Neural cell (in vitro differentiated cells): ENCODE measurements at regions not wholly inside any gene's neighbourhood (a gene's known extent, or its start where the extent isn't known, plus 50 kb on each side); places are given as distances from the start of the nearest gene placed in this dataset.

Experiments used
- H2AFZ ChIP-seq: fragments of 200-600, 300-800 bp; sonication (generic), shearing (Covaris generic); 2 replicates; pipeline ENCODE4 v1.6.0; 2014; ENCODE audit warnings: low read depth, mild to moderate bottlenecking, antibody characterized with exemption, low read length, moderate library complexity
- H3F3A ChIP-seq: fragments of 200-600 bp; shearing (Covaris generic); 2 replicates; pipeline ENCODE4 v1.6.1; 2016; ENCODE audit warnings: mild to moderate bottlenecking, moderate library complexity, mixed read lengths, antibody characterized with exemption, low read length; ENCODE audit not compliant: insufficient read depth, poor library complexity, severe bottlenecking
- H3K27ac ChIP-seq: fragments of 200-600, 300-800 bp; sonication (generic), shearing (Covaris generic); 2 replicates; pipeline ENCODE4 v1.5.1; 2014; ENCODE audit warnings: mild to moderate bottlenecking, low read length, moderate library complexity
- H3K27me3 ChIP-seq: fragments of 300-800, 200-600 bp; sonication (generic), shearing (Covaris generic); 2 replicates; pipeline ENCODE4 v1.6.0; 2014; ENCODE audit warnings: mild to moderate bottlenecking, low read depth, low read length, moderate library complexity; ENCODE audit not compliant: insufficient read depth
- H3K36me3 ChIP-seq: fragments of 300-800, 200-600 bp; sonication (generic), shearing (Covaris generic); 2 replicates; pipeline ENCODE4 v1.5.1; 2014; ENCODE audit warnings: mild to moderate bottlenecking, antibody characterized with exemption, low read length, moderate library complexity; ENCODE audit not compliant: insufficient read depth
- H3K4me2 ChIP-seq: fragments of 300-800, 200-600 bp; sonication (generic), shearing (Covaris generic); 2 replicates; pipeline ENCODE4 v1.6.0; 2014; ENCODE audit warnings: mild to moderate bottlenecking, low read length
- H3K4me3 ChIP-seq: fragments of 300-800, 200-600 bp; sonication (generic), shearing (Covaris generic); 2 replicates; pipeline ENCODE4 v1.5.1; 2014; ENCODE audit warnings: mild to moderate bottlenecking, low read length, moderate library complexity
- H3K79me2 ChIP-seq: fragments of 200-600 bp; shearing (Covaris generic); replicated peaks from 2 replicates; pipeline ENCODE4 v1.6.0; 2014; ENCODE audit warnings: mild to moderate bottlenecking, low read length, moderate library complexity; ENCODE audit not compliant: insufficient read depth
- H3K9ac ChIP-seq: fragments of 300-800, 200-600 bp; sonication (generic), shearing (Covaris generic); 2 replicates; pipeline ENCODE4 v1.6.1; 2016; ENCODE audit warnings: mild to moderate bottlenecking, low read length, mixed read lengths
- H3K9me2 ChIP-seq: fragments of 200-600 bp; shearing (Covaris generic); 2 replicates; pipeline ENCODE4 v1.6.1; 2016; ENCODE audit warnings: mild to moderate bottlenecking, low read length, mixed read lengths; ENCODE audit not compliant: insufficient read depth
- H3K9me3 ChIP-seq: fragments of 200-600, 300-800 bp; sonication (generic), shearing (Covaris generic); 2 replicates; pipeline ENCODE4 v1.6.1; 2016; ENCODE audit warnings: mild to moderate bottlenecking, mixed run types, low read length, moderate library complexity, mixed read lengths
- H4K20me1 ChIP-seq: fragments of 200-600 bp; shearing (Covaris generic); 2 replicates; pipeline ENCODE4 v1.6.1; 2016; ENCODE audit warnings: mild to moderate bottlenecking, mixed run types; ENCODE audit not compliant: insufficient read depth
- EP300 ChIP-seq: fragments of 450-650 bp; conservative IDR thresholded peaks from 2 replicates; pipeline ENCODE4 v1.6.1; 2014; ENCODE audit warnings: antibody characterized with exemption, mild to moderate bottlenecking, moderate library complexity; ENCODE audit not compliant: poor library complexity, severe bottlenecking
- EZH2 ChIP-seq: fragments of 200-600, 300-800 bp; shearing (Covaris generic), sonication (generic); IDR thresholded peaks from 2 replicates; pipeline ENCODE4 v1.6.1; 2014; ENCODE audit warnings: antibody characterized with exemption, low read length, borderline replicate concordance, mild to moderate bottlenecking; ENCODE audit not compliant: insufficient read depth, poor library complexity, severe bottlenecking
- MXI1 ChIP-seq: fragments of 450-650 bp; conservative IDR thresholded peaks from 2 replicates; pipeline ENCODE4 v1.6.1; 2014; ENCODE audit warnings: antibody characterized with exemption, mild to moderate bottlenecking; ENCODE audit not compliant: poor library complexity, severe bottlenecking
- POLR2AphosphoS5 ChIP-seq: IDR thresholded peaks from 2 replicates; pipeline ENCODE4 v1.6.1; 2012
- RAD21 ChIP-seq: fragments of 450-650 bp; conservative IDR thresholded peaks from 2 replicates; pipeline ENCODE4 v1.6.1; 2014; ENCODE audit warnings: antibody characterized with exemption, mild to moderate bottlenecking, moderate library complexity
- SMC3 ChIP-seq: fragments of 450-650 bp; conservative IDR thresholded peaks from 2 replicates; pipeline ENCODE4 v1.6.1; 2014; ENCODE audit warnings: antibody characterized with exemption, mild to moderate bottlenecking, moderate library complexity; ENCODE audit not compliant: poor library complexity
- TAF1 ChIP-seq: IDR thresholded peaks from 2 replicates; pipeline ENCODE4 v1.6.1; 2012; ENCODE audit warnings: low read depth
- TF ChIP-seq, protein P1 (sequence below): fragments of 450-650 bp; IDR thresholded peaks from 2 replicates; pipeline ENCODE4 v1.5.1; 2014; ENCODE audit warnings: antibody characterized with exemption, mild to moderate bottlenecking, moderate library complexity; ENCODE audit not compliant: poor library complexity, severe bottlenecking
- TF ChIP-seq, protein P2 (sequence below): IDR thresholded peaks from 2 replicates; pipeline ENCODE4 v1.6.1; 2012; ENCODE audit warnings: borderline replicate concordance

DNA sequence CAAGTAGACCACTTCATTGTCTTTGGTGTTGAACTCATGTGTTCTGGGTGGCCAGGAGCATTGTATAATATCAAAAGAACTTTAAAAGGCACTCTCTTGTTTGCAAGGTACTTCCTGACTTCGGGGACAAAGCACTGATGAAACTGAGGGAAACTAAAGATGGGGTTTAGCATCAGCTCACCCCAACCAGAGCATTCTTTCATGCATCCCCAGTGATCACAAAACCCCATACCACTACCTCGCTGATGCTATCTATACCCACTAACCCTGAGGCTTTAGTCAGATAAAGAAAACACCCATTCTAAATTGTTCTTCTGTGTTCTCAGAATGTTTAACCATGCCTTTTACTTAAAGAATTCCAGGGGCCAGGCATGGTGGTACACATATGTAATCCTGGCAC, 94.5 kb upstream of the DOCK9 start:
- no peaks in the 10 kb centered on the region for H4K20me1 ChIP-seq

DNA sequence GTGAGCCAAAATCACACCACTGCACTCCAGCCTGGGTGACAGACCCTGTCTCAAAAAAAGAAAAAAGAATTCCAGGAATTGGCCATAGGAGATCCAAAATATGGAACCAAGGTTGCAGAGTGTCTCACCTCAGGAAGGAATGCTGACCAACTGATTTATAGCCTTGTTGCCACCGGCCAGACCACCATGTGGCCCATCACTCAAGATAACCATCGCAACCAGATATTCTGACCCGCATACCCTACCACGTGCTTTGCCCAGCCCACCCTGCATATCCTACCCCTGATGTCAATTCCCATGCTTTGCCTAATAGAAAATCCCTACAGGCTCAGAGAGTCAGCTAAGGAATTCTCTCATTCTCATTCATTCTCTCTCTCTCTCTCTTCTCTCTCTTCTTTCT, 95.1 kb upstream of the DOCK9 start:
- TF ChIP-seq TAF1 (no peak), RAD21 (no peak), EP300 (no peak), EZH2 (no peak), MXI1 (no peak), POLR2AphosphoS5 (no peak), SMC3 (no peak)
- TF ChIP-seq, protein P1, sequence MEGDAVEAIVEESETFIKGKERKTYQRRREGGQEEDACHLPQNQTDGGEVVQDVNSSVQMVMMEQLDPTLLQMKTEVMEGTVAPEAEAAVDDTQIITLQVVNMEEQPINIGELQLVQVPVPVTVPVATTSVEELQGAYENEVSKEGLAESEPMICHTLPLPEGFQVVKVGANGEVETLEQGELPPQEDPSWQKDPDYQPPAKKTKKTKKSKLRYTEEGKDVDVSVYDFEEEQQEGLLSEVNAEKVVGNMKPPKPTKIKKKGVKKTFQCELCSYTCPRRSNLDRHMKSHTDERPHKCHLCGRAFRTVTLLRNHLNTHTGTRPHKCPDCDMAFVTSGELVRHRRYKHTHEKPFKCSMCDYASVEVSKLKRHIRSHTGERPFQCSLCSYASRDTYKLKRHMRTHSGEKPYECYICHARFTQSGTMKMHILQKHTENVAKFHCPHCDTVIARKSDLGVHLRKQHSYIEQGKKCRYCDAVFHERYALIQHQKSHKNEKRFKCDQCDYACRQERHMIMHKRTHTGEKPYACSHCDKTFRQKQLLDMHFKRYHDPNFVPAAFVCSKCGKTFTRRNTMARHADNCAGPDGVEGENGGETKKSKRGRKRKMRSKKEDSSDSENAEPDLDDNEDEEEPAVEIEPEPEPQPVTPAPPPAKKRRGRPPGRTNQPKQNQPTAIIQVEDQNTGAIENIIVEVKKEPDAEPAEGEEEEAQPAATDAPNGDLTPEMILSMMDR = no peak
- TF ChIP-seq, protein P2, sequence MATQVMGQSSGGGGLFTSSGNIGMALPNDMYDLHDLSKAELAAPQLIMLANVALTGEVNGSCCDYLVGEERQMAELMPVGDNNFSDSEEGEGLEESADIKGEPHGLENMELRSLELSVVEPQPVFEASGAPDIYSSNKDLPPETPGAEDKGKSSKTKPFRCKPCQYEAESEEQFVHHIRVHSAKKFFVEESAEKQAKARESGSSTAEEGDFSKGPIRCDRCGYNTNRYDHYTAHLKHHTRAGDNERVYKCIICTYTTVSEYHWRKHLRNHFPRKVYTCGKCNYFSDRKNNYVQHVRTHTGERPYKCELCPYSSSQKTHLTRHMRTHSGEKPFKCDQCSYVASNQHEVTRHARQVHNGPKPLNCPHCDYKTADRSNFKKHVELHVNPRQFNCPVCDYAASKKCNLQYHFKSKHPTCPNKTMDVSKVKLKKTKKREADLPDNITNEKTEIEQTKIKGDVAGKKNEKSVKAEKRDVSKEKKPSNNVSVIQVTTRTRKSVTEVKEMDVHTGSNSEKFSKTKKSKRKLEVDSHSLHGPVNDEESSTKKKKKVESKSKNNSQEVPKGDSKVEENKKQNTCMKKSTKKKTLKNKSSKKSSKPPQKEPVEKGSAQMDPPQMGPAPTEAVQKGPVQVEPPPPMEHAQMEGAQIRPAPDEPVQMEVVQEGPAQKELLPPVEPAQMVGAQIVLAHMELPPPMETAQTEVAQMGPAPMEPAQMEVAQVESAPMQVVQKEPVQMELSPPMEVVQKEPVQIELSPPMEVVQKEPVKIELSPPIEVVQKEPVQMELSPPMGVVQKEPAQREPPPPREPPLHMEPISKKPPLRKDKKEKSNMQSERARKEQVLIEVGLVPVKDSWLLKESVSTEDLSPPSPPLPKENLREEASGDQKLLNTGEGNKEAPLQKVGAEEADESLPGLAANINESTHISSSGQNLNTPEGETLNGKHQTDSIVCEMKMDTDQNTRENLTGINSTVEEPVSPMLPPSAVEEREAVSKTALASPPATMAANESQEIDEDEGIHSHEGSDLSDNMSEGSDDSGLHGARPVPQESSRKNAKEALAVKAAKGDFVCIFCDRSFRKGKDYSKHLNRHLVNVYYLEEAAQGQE = no peak
- H3K27me3 ChIP-seq = no peaks in the 10 kb centered on the region
- H3F3A ChIP-seq = no peaks in the 10 kb centered on the region
- H2AFZ ChIP-seq = no peak overlapping the region
- H3K4me3 ChIP-seq = no peak overlapping the region
- no peaks in the 10 kb centered on the region for H3K79me2 ChIP-seq
- no peaks in the 10 kb centered on the region for H3K9me2 ChIP-seq
- no peaks in the 10 kb centered on the region for H3K9me3 ChIP-seq
- H3K9ac ChIP-seq = no peak overlapping the region
- no peaks in the 10 kb centered on the region for H4K20me1 ChIP-seq
- no peak overlapping the region for H3K27ac ChIP-seq
- no peaks in the 10 kb centered on the region for H3K36me3 ChIP-seq
- no peak overlapping the region for H3K4me2 ChIP-seq

More for the DNA sequence above, 94.5 kb upstream of the DOCK9 start:
- no peaks in the 10 kb centered on the region for H3K79me2 ChIP-seq
- no peaks in the 10 kb centered on the region for H3F3A ChIP-seq
- no peak overlapping the region for H3K9ac ChIP-seq
- TF ChIP-seq, protein P1 = no peak
- TF ChIP-seq EP300 (no peak), TAF1 (no peak), MXI1 (no peak), EZH2 (no peak), RAD21 (no peak), POLR2AphosphoS5 (no peak), SMC3 (no peak)
- TF ChIP-seq, protein P2 = no peak
- H3K4me3 ChIP-seq = no peak overlapping the region
- H3K27ac ChIP-seq = no peak overlapping the region
- no peaks in the 10 kb centered on the region for H3K36me3 ChIP-seq
- no peak overlapping the region for H2AFZ ChIP-seq
- H3K9me3 ChIP-seq = no peaks in the 10 kb centered on the region
- H3K9me2 ChIP-seq = no peaks in the 10 kb centered on the region
- no peaks in the 10 kb centered on the region for H3K27me3 ChIP-seq
- H3K4me2 ChIP-seq = no peak overlapping the region
